Nephron (organoid): ENCODE measurements at regions not wholly inside any gene's neighbourhood (a gene's known extent, or its start where the extent isn't known, plus 50 kb on each side); places are given as distances from the start of the nearest gene placed in this dataset.

Experiments used
- H3K27ac Mint-ChIP-seq, 3 experiments: 2 replicates each; pipeline ENCODE4 v1.8.0; 2020; ENCODE audit warnings: mixed read lengths in 3 of 3, mild to moderate bottlenecking in 2 of 3, moderate library complexity in 1 of 3
- H3K27me3 Mint-ChIP-seq: 2 replicates; pipeline ENCODE4 v1.8.0; 2021; ENCODE audit warnings: low read depth, mild to moderate bottlenecking, moderate library complexity, mixed read lengths
- H3K36me3 Mint-ChIP-seq: 2 replicates; pipeline ENCODE4 v1.8.0; 2020; ENCODE audit warnings: low read depth, mixed read lengths
- H3K4me1 Mint-ChIP-seq: 2 replicates; pipeline ENCODE4 v1.8.0; 2020; ENCODE audit warnings: mixed read lengths
- H3K4me3 Mint-ChIP-seq, 3 experiments: 2 replicates each; pipeline ENCODE4 v1.8.0; 2020; ENCODE audit warnings: mild to moderate bottlenecking in 3 of 3, mixed read lengths in 3 of 3, moderate library complexity in 2 of 3
- H3K9me3 Mint-ChIP-seq: 2 replicates; pipeline ENCODE4 v1.8.0; 2020; ENCODE audit warnings: mixed read lengths
- TF ChIP-seq, protein P1 (sequence below), 3 experiments: fragments of 200-600 bp; sonication (generic); IDR thresholded peaks; one replicate each; pipeline ENCODE4 v1.5.0; 2021; ENCODE audit warnings: antibody characterized with exemption in 3 of 3; ENCODE audit not compliant: unreplicated experiment in 3 of 3

DNA sequence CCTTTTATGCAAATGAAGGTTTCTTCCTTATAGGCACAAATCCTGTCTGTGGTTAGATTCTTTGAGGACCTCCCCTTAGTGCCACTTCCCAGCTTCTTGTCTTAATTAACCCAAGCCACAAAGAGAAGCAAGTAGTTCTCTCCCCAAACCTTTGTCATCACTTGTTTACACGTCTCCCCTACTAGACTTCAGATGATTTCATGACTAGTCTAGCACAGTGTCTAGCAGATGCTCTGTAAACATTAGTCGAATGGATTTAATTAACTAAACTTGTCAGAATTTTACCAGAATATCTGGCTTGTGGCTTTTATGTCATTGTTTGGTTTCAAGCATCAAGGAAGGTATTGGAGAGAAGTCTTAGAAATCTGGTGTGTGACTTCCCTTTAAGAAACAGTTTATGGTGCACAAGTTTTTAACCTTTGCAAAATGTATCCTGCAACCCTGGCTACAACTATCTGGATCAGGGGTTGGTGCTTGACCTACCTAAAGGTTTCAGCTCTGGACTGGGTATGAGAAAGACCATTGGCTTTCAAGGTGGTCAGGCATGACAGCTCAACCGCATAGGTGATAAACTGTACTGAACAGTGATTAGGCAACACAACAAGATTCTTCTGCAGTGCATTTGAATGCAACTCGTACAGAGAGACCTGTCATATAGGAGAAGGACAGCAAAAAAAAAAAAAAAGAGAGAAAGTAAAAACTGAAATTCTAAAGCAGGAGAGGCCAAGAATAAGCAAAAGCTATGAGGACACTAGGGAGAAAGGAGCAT is 93.2 kb upstream of the CCDC150 start:
- TF ChIP-seq, protein P1, sequence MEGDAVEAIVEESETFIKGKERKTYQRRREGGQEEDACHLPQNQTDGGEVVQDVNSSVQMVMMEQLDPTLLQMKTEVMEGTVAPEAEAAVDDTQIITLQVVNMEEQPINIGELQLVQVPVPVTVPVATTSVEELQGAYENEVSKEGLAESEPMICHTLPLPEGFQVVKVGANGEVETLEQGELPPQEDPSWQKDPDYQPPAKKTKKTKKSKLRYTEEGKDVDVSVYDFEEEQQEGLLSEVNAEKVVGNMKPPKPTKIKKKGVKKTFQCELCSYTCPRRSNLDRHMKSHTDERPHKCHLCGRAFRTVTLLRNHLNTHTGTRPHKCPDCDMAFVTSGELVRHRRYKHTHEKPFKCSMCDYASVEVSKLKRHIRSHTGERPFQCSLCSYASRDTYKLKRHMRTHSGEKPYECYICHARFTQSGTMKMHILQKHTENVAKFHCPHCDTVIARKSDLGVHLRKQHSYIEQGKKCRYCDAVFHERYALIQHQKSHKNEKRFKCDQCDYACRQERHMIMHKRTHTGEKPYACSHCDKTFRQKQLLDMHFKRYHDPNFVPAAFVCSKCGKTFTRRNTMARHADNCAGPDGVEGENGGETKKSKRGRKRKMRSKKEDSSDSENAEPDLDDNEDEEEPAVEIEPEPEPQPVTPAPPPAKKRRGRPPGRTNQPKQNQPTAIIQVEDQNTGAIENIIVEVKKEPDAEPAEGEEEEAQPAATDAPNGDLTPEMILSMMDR (IDR thresholded peaks at IDR 0.05; ENCODE audit: unreplicated experiment in 3 of 3) = no peak
- H3K27ac Mint-ChIP-seq = no peak overlapping the region
- H3K4me1 Mint-ChIP-seq = peaks cover 5% of the 10 kb centered on the region
- H3K9me3 Mint-ChIP-seq = no peaks in the 10 kb centered on the region
- no peak overlapping the region for H3K4me3 Mint-ChIP-seq
- H3K36me3 Mint-ChIP-seq = no peaks in the 10 kb centered on the region
- H3K27me3 Mint-ChIP-seq = no peaks in the 10 kb centered on the region

DNA sequence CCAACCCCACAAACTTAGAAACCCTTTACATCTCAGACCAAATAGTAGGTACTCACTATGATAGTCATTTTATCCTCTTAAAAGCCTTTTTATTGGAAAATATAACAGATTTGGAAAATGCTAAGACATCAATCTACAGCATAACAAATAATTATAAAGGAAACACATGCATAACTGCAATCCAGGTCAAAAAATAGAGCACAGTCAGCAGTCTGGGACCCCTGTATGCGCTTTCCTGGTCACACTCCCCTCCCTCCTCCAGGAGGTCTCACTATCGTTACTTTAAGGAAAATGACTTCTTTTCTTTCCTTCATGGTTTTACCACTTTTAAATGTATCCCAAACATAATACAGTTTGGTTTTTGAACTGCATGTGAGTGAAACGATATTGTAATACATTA is 90.5 kb upstream of the CCDC150 start:
- TF ChIP-seq, protein P1 (IDR thresholded peaks at IDR 0.05; ENCODE audit: unreplicated experiment in 3 of 3) = no peak
- H3K27ac Mint-ChIP-seq = no peak overlapping the region
- no peak overlapping the region for H3K4me3 Mint-ChIP-seq
- H3K9me3 Mint-ChIP-seq = no peaks in the 10 kb centered on the region
- peaks cover 3% of the 10 kb centered on the region for H3K27me3 Mint-ChIP-seq
- peaks cover 5% of the 10 kb centered on the region for H3K4me1 Mint-ChIP-seq
- no peaks in the 10 kb centered on the region for H3K36me3 Mint-ChIP-seq

DNA sequence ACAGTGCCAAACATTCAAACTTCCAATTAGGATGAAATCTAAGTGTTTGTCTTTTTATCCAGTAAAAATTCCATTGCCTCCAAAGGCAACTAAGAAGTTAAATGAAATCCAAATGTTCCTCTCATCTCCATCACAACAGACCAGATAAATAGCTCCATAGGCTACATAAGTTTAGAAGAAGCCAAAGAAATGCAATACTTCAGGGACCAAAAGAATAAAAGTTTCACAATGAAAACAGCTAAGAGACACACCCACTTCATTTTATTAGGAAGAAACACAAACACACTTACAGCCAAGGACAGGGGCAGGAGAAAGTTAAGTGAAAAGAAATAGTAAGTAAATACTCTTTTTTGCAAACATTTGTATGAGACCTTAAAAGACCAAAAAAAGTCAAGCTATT is 88.5 kb upstream of the CCDC150 start:
- H3K36me3 Mint-ChIP-seq = no peaks in the 10 kb centered on the region
- TF ChIP-seq, protein P1 (IDR thresholded peaks at IDR 0.05; ENCODE audit: unreplicated experiment in 3 of 3) = no peak
- H3K4me3 Mint-ChIP-seq = no peak overlapping the region
- H3K27ac Mint-ChIP-seq = peak overlapping the region in 2 of 3 experiments; percentile 25 to 30
- peaks cover 3% of the 10 kb centered on the region for H3K27me3 Mint-ChIP-seq
- H3K4me1 Mint-ChIP-seq = peaks cover 5% of the 10 kb centered on the region
- H3K9me3 Mint-ChIP-seq = no peaks in the 10 kb centered on the region

DNA sequence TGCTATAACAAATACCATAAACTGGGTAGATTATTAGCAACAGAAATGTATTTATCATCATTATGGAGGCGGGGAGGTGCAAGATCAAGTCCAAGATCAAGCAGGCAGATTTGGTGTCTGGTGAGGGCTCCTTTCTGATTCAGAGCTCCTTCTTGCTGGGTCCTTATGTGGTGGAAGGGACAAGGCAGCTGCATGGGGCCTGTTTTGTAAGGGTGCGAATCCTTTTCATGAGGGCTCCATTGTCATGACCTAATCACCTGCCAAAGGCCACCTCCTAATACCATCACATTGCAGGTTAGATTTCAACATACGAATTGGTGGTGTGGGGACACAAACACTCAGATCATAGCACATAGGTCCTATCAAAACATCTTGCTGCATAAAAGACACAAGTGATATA is 84.4 kb upstream of the CCDC150 start:
- H3K4me3 Mint-ChIP-seq = no peak overlapping the region
- no peak overlapping the region for H3K27ac Mint-ChIP-seq
- H3K36me3 Mint-ChIP-seq = no peaks in the 10 kb centered on the region
- TF ChIP-seq, protein P1 (IDR thresholded peaks at IDR 0.05; ENCODE audit: unreplicated experiment in 3 of 3) = no peak
- no peaks in the 10 kb centered on the region for H3K9me3 Mint-ChIP-seq
- peaks cover 3% of the 10 kb centered on the region for H3K27me3 Mint-ChIP-seq
- peaks cover 5% of the 10 kb centered on the region for H3K4me1 Mint-ChIP-seq

DNA sequence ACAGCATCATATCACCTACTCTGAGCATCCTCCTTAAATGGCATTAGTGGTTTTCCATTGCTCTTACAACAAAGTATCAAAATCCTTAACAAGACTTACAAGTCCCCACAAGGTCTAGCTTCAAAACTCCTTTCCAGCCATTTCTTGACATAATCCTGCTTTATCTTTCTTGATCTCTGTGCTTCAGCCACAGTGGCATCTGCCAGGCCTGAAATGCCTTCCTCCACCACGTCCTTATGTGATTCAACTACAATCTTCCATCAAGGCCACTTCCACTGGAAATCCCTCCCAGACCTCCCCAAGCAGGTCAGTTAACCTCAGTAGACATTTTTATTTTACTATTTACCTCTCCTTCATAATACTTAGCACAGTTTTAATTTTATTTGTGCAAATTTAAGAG is 83.8 kb upstream of the CCDC150 start:
- H3K27ac Mint-ChIP-seq = no peak overlapping the region
- H3K36me3 Mint-ChIP-seq = no peaks in the 10 kb centered on the region
- peaks cover 3% of the 10 kb centered on the region for H3K27me3 Mint-ChIP-seq
- no peak overlapping the region for H3K4me3 Mint-ChIP-seq
- peaks cover 5% of the 10 kb centered on the region for H3K4me1 Mint-ChIP-seq
- TF ChIP-seq, protein P1 (IDR thresholded peaks at IDR 0.05; ENCODE audit: unreplicated experiment in 3 of 3) = no peak
- no peaks in the 10 kb centered on the region for H3K9me3 Mint-ChIP-seq

DNA sequence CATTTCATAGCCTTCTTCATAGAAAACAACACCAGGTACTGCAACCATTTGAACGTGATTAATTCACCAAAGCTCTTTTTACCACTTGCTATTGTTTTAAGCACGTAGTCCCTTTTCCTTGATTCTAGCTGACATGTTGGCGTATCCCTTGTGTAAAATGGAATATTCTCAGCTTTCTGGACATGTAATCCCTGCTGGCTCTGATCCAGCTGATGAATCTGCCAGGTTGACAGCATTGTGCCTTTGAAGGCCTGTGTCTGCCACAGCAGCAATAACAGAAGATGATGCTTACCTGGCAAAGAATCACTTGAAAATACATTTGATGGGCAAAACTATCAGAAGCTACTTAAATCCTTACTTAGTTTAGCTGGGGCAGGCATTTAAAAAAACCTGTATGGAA is 81.0 kb upstream of the CCDC150 start:
- H3K36me3 Mint-ChIP-seq = peaks cover 5% of the 10 kb centered on the region
- no peak overlapping the region for H3K4me3 Mint-ChIP-seq
- no peaks in the 10 kb centered on the region for H3K4me1 Mint-ChIP-seq
- H3K27ac Mint-ChIP-seq = no peak overlapping the region
- TF ChIP-seq, protein P1 (IDR thresholded peaks at IDR 0.05; ENCODE audit: unreplicated experiment in 3 of 3) = no peak
- H3K9me3 Mint-ChIP-seq = peaks cover 6% of the 10 kb centered on the region
- H3K27me3 Mint-ChIP-seq = no peaks in the 10 kb centered on the region
